ENCODE measurements at regions not wholly inside any gene's neighbourhood (a gene's known extent, or its start where the extent isn't known, plus 50 kb on each side); places are given as distances from the start of the nearest gene placed in this dataset.
"Not testable (repeated sequence)": the region's sequence is repeated elsewhere in the genome, so short reads cannot be mapped to it uniquely, and the experiment has no call there.

- Histone ChIP-seq H3K27me3 (ENCODE audit: insufficient read depth, poor library complexity, severe bottlenecking) (no peaks in the 10 kb centered on the region), H3K27ac (replicated peaks) (no peak overlapping the region), H3K4me3 (replicated peaks; ENCODE audit: insufficient read depth, low read length) (no peak overlapping the region)
- TF ChIP-seq GABPA (IDR thresholded peaks at IDR 0.05; ENCODE audit: low read depth) (no peak), CTCF (IDR thresholded peaks at IDR 0.05; ENCODE audit: insufficient read depth, low read length) (no peak), SPI1 (IDR thresholded peaks at IDR 0.05; ENCODE audit: borderline replicate concordance, low read depth) (no peak), REST (IDR thresholded peaks at IDR 0.05; ENCODE audit: insufficient replicate concordance, low read depth) (no peak), POLR2AphosphoS5 (IDR thresholded peaks at IDR 0.05; ENCODE audit: low read depth) (no peak)
- no peak for DNase-seq (ENCODE audit: low read depth in 1 of 2, low spot score in 1 of 2)
These were observed 197.9 kb downstream of the LNPK start for GRCh38 chr2:175804122-175804521.

GRCh38 chr2:175796422-175796821 lies 205.6 kb downstream of the LNPK start:
- not testable (repeated sequence) for H3K27me3 ChIP-seq (ENCODE audit: insufficient read depth, poor library complexity, severe bottlenecking); DNase-seq (ENCODE audit: low read depth in 1 of 2, low spot score in 1 of 2); H3K4me3 ChIP-seq (replicated peaks; ENCODE audit: insufficient read depth, low read length); H3K27ac ChIP-seq (replicated peaks)

- Histone ChIP-seq H3K27ac (replicated peaks) (no peak overlapping the region), H3K27me3 (ENCODE audit: insufficient read depth, poor library complexity, severe bottlenecking) (no peaks in the 10 kb centered on the region), H3K4me3 (replicated peaks; ENCODE audit: insufficient read depth, low read length) (no peak overlapping the region)
- DNase-seq (ENCODE audit: low read depth in 1 of 2, low spot score in 1 of 2), result no peak
- TF ChIP-seq GABPA (IDR thresholded peaks at IDR 0.05; ENCODE audit: low read depth) (no peak), SPI1 (IDR thresholded peaks at IDR 0.05; ENCODE audit: borderline replicate concordance, low read depth) (no peak), POLR2AphosphoS5 (IDR thresholded peaks at IDR 0.05; ENCODE audit: low read depth) (no peak), CTCF (IDR thresholded peaks at IDR 0.05; ENCODE audit: insufficient read depth, low read length) (no peak), REST (IDR thresholded peaks at IDR 0.05; ENCODE audit: insufficient replicate concordance, low read depth) (no peak)
These were observed 208.4 kb downstream of the LNPK start for GRCh38 chr2:175793648-175794047.

GRCh38 chr2:175792881-175793280 lies 209.2 kb downstream of the LNPK start:
- DNase-seq (ENCODE audit: low read depth in 1 of 2, low spot score in 1 of 2), result no peak
- no peak overlapping the region for H3K27ac ChIP-seq (replicated peaks)
- no peak overlapping the region for H3K4me3 ChIP-seq (replicated peaks; ENCODE audit: insufficient read depth, low read length)
- no peaks in the 10 kb centered on the region for H3K27me3 ChIP-seq (ENCODE audit: insufficient read depth, poor library complexity, severe bottlenecking)
- TF ChIP-seq REST (IDR thresholded peaks at IDR 0.05; ENCODE audit: insufficient replicate concordance, low read depth) (no peak), GABPA (IDR thresholded peaks at IDR 0.05; ENCODE audit: low read depth) (no peak), CTCF (IDR thresholded peaks at IDR 0.05; ENCODE audit: insufficient read depth, low read length) (no peak), POLR2AphosphoS5 (IDR thresholded peaks at IDR 0.05; ENCODE audit: low read depth) (no peak), SPI1 (IDR thresholded peaks at IDR 0.05; ENCODE audit: borderline replicate concordance, low read depth) (no peak)

Data from HL-60 (cell line).